Hepatocyte (in vitro differentiated cells): ENCODE measurements at regions not wholly inside any gene's neighbourhood (a gene's known extent, or its start where the extent isn't known, plus 50 kb on each side); places are given as distances from the start of the nearest gene placed in this dataset.

ENCODE experiments used
- CTCF ChIP-seq: fragments of 200-600 bp; sonication (generic); IDR thresholded peaks from 2 replicates; pipeline ENCODE4 v1.5.1; 2016; ENCODE audit warnings: antibody characterized with exemption, mild to moderate bottlenecking; ENCODE audit not compliant: poor library complexity
- EZH2phosphoT487 ChIP-seq: fragments of 200-600 bp; sonication (generic); IDR thresholded peaks from one replicate; pipeline ENCODE4 v1.6.1; 2018; ENCODE audit warnings: antibody characterized with exemption, mild to moderate bottlenecking, low read depth, moderate library complexity; ENCODE audit not compliant: unreplicated experiment, severe bottlenecking

- no peak for TF ChIP-seq CTCF
- TF ChIP-seq EZH2phosphoT487, result no peak
Measured at GRCh38 chr22:48504519-48505140, 1323.0 kb downstream of the BRD1 start.
